ENCODE measurements at regions not wholly inside any gene's neighbourhood (a gene's known extent, or its start where the extent isn't known, plus 50 kb on each side); places are given as distances from the start of the nearest gene placed in this dataset.

DNA sequence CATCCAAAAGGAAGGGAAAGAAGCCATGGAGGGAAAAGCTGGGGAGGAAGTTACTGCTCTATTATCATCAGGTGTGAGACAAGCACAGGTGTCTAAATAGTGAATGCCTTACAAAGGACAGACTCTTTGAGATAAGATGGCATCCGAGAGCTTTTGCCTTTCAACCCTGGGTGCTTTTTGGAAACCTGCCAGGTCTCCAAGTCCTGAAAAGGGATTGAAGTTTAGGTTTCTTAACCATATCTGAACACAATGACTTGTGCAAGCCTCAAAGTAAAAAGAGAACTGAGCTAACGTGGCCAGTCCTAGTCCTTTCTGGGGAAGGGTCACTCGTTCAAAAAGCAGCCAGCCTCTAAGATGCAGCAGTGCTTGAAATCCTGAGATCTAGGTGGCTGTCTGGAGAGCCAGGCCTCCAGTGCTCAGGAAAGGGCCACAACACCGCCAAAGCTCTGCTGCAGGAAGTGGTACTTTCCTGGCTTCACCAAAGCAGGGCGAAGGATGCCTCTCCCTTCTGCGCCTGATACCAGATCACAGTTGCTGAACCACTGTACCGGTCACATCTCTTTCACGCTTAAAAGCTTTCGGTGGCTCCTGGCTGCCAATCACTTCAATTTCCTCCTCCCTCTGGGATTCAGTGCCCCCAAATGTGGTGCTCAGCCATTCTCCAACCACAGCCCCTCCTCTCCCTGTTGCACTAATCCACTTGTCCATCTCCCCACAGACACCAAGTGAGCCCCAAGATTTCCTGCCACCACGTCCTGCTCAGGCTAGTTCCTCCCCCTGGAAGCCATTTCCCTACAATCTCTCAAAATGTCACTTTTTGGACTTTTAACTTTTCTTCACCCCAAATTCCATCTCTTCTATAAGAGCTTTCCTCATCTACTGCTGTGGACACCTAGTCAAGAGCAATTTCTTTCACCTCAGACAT is 104.1 kb upstream of the LPP start:
- H3K4me3 Mint-ChIP-seq, result no peak overlapping the region
- H3K27ac Mint-ChIP-seq, result peak overlapping the region; percentile 20
- peak; percentile 79 for ATAC-seq

DNA sequence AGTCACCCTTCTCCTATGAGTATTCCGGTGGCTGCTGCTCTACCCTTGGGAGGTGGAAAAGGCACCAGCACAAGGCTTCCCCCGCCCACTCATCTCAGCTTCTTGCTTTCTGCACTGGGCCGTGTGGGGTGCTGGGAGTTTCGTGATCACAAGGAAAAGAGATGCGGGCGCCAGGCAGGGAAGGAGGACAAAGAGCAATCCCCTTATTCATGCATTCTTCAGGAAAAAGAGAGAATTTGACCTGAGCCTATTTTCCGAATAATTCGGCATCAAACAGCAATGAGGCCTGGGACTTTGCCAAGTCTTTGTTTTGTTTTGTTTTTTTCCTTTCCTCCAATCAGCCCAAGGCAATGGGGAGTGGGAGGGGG is 102.2 kb upstream of the LPP start:
- ChIA-PET CTCF (interaction anchor here (0.6 to 1.3 kb wide), 2 partner anchors 263 to 311 kb away, joined by 3 to 4 read pairs; no protein-coding TSS in a partner anchor), POLR2A (no interaction called here)
- H3K9me3 Mint-ChIP-seq (ENCODE audit: low read depth), result no peaks in the 10 kb centered on the region
- H3K27me3 Mint-ChIP-seq, result peaks cover 3% of the 10 kb centered on the region
- H3K4me1 Mint-ChIP-seq, result peaks cover 22% of the 10 kb centered on the region
- intact Hi-C loops (cut with DNase I, micrococcal nuclease), result no loop called here
- DNase-seq (no peak), ATAC-seq (no peak)
- no peak overlapping the region for H3K4me3 Mint-ChIP-seq
- no peak overlapping the region for H3K27ac Mint-ChIP-seq
- no peaks in the 10 kb centered on the region for H3K36me3 Mint-ChIP-seq (ENCODE audit: low read depth)

More for the DNA sequence above, 104.1 kb upstream of the LPP start:
- peak; percentile 50 for DNase-seq
- POLR2A ChIA-PET, result interaction anchor here (0.6 to 1.6 kb wide), 3 partner anchors 12 to 362 kb away, joined by 3 to 8 read pairs (median 7); no protein-coding TSS in a partner anchor
- Mint-ChIP-seq H3K36me3 (ENCODE audit: low read depth) (no peaks in the 10 kb centered on the region), H3K4me1 (peaks cover 22% of the 10 kb centered on the region), H3K9me3 (ENCODE audit: low read depth) (no peaks in the 10 kb centered on the region), H3K27me3 (peaks cover 3% of the 10 kb centered on the region)
- CTCF ChIA-PET, result interaction anchor here (1.2 to 1.6 kb wide), 3 partner anchors 10 to 905 kb away, joined by 3 to 6 read pairs (median 5); no protein-coding TSS in a partner anchor
- intact Hi-C loops (cut with DNase I, micrococcal nuclease), result no loop called here

DNA sequence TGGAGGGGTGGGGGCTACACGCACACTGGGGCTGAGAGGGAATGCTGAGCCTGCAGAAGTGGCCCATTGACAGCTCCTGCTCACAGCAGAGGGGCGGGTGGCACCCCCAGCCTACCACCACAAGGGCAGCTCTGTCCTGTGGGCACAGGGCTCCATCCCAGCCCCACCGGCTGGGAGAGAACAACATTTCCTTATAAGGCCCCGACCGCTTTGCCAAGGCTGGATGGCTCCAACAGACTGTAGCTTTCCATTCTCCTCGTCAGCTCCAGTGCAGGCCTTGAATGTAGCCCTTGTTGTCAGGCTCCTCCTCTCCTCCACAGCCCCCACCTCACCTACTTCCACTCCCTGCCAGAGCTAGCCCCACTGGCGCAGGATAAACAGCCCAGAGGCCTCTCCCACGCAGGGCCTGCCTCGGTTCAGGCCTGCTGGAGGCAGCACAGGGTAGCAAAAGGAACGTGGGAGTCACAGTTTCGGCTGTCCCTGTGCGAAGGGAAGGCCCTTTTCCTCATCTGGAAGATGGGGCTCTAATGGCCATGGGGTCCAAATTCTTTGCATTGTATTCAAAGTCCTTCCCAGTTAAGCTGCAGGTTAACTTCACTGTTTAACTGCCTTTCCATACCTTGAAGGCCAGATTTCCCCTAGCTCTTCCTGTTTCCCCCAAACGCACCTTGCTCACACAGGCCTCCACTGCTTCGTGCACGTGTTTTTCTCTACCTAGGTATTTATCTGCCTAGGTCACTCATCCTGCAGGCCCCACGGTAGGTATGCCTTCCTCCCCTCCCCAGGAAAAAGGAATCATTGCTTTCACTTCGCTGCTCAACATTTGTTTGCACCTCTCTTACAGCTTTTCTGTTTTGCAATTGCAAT is 101.6 kb upstream of the LPP start:
- intact Hi-C loops (cut with DNase I, micrococcal nuclease), result no loop called here
- ATAC-seq (no peak), DNase-seq (no peak)
- Mint-ChIP-seq H3K27ac (no peak overlapping the region), H3K4me1 (peaks cover 22% of the 10 kb centered on the region), H3K9me3 (ENCODE audit: low read depth) (no peaks in the 10 kb centered on the region), H3K27me3 (peaks cover 3% of the 10 kb centered on the region), H3K4me3 (no peak overlapping the region), H3K36me3 (ENCODE audit: low read depth) (no peaks in the 10 kb centered on the region)
- POLR2A ChIA-PET, result no interaction called here
- CTCF ChIA-PET, result interaction anchor here (1.0 to 1.3 kb wide), 2 partner anchors 66 to 312 kb away, joined by 4 to 5 read pairs; no protein-coding TSS in a partner anchor

DNA sequence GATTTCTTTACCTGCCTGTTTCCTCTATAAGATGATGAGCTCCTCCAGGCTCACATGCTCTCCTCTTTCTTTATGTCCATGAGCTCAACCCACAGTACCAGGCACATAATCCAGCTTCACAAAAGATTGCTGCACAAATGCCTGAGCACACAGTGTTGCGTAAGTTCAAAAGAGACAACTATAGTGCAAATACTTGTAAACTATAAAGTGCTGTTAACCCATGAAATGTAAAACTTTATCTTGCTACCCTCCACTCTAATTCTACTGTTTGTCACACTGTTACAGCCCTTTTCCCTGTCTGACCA is 101.0 kb upstream of the LPP start:
- no peak for ATAC-seq
- intact Hi-C loops (cut with DNase I, micrococcal nuclease), result no loop called here
- no peak overlapping the region for H3K27ac Mint-ChIP-seq
- ChIA-PET POLR2A (no interaction called here), CTCF (interaction anchor here (0.7 to 1.3 kb wide), 3 partner anchors 67 to 1715 kb away, joined by 3 to 5 read pairs (median 4); no protein-coding TSS in a partner anchor)
- H3K9me3 Mint-ChIP-seq (ENCODE audit: low read depth), result no peaks in the 10 kb centered on the region
- peaks cover 3% of the 10 kb centered on the region for H3K27me3 Mint-ChIP-seq
- no peak for DNase-seq
- peaks cover 22% of the 10 kb centered on the region for H3K4me1 Mint-ChIP-seq
- H3K4me3 Mint-ChIP-seq, result no peak overlapping the region
- no peaks in the 10 kb centered on the region for H3K36me3 Mint-ChIP-seq (ENCODE audit: low read depth)

DNA sequence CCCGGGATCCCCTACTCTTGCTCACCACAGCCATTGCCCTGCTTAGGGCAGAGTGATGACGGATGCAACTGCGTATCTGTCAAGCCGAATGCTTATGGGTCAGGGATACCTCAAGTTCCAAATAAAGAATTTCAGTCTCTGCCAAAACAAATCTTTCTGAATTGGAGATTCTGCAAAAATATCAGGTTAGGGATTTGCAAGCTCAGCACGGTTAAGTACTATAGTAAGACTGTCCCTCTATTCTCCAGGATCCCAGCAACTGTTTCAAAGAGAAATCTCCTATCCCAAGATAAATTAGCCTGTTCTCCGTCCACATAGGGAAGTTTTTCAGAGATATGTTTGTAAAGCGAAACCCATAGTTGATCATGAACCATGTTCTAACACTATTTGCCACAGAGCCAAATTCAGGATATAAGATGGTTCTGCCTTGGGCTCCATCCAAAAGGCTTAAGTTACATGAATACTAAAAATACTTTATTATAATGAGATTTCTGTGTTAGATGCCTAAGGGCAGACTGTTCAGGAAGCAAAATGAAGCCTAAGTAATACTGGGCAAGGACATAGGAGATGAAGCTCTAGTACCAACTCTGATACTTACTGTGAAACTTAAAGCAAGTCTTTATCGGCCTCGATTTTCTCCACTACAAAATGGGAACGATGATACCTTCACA is 100.1 kb upstream of the LPP start:
- ChIA-PET CTCF (interaction anchor here (0.7 kb wide), 1 partner anchor 1715 kb away, joined by 3 read pairs; no protein-coding TSS in a partner anchor), POLR2A (no interaction called here)
- H3K27ac Mint-ChIP-seq, result no peak overlapping the region
- intact Hi-C loops (cut with DNase I, micrococcal nuclease), result no loop called here
- DNase-seq (no peak), ATAC-seq (no peak)
- peaks cover 22% of the 10 kb centered on the region for H3K4me1 Mint-ChIP-seq
- peaks cover 3% of the 10 kb centered on the region for H3K27me3 Mint-ChIP-seq
- no peak overlapping the region for H3K4me3 Mint-ChIP-seq
- no peaks in the 10 kb centered on the region for H3K9me3 Mint-ChIP-seq (ENCODE audit: low read depth)
- H3K36me3 Mint-ChIP-seq (ENCODE audit: low read depth), result no peaks in the 10 kb centered on the region

DNA sequence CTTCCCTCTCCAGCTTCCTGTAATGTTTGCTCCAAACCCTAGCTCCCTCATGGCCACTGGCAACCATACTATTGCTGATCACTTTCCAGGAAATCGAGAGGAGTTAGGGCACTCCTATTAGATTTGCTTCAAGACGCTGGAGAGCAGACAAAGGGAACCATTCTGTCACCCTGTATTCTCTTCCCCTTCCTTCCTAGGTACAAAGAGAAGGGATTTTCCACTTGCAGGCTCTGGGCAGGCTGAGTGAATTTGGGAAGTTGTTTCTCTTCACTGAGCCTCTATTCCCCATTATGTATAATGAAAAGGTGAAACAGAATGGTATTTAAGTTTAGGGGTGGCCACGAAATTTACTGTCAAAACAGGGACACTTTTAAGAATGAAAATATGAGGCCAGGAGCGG is 99.4 kb upstream of the LPP start:
- CTCF ChIA-PET, result interaction anchor here (0.6 kb wide), 1 partner anchor 91 kb away, joined by 3 read pairs; no protein-coding TSS in a partner anchor
- ATAC-seq, result no peak

DNA sequence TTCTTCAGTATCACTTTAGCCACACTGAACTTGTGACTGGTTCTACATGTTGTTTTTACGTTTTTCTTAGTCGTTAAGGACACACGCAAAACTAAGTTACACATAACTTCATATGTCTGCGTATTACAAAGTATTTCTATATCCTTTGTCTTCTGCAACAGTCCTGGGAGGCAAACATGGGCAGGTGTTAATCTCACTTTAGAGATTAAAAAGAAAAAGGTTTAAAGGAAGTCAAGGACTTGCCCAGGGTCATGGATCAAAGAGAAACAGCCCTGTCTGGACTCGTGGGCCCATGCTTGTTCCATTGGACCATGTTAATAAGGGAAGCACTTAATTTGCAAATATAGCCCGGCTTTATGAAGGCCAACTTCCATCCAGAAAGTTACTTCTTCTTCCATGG is 98.6 kb upstream of the LPP start:
- ChIA-PET POLR2A (no interaction called here), CTCF (no interaction called here)
- Mint-ChIP-seq H3K4me1 (peaks cover 12% of the 10 kb centered on the region), H3K9me3 (ENCODE audit: low read depth) (no peaks in the 10 kb centered on the region), H3K4me3 (no peak overlapping the region), H3K27ac (no peak overlapping the region), H3K36me3 (ENCODE audit: low read depth) (no peaks in the 10 kb centered on the region), H3K27me3 (no peaks in the 10 kb centered on the region)
- DNase-seq, result no peak
- no peak for ATAC-seq
- intact Hi-C loops (cut with DNase I, micrococcal nuclease), result no loop called here

More for the DNA sequence above, 99.4 kb upstream of the LPP start:
- intact Hi-C loops (cut with DNase I, micrococcal nuclease), result no loop called here
- no peak overlapping the region for H3K27ac Mint-ChIP-seq
- H3K27me3 Mint-ChIP-seq, result peaks cover 3% of the 10 kb centered on the region
- POLR2A ChIA-PET, result no interaction called here
- peaks cover 18% of the 10 kb centered on the region for H3K4me1 Mint-ChIP-seq
- DNase-seq, result no peak
- H3K9me3 Mint-ChIP-seq (ENCODE audit: low read depth), result no peaks in the 10 kb centered on the region
- H3K36me3 Mint-ChIP-seq (ENCODE audit: low read depth), result no peaks in the 10 kb centered on the region
- H3K4me3 Mint-ChIP-seq, result no peak overlapping the region

DNA sequence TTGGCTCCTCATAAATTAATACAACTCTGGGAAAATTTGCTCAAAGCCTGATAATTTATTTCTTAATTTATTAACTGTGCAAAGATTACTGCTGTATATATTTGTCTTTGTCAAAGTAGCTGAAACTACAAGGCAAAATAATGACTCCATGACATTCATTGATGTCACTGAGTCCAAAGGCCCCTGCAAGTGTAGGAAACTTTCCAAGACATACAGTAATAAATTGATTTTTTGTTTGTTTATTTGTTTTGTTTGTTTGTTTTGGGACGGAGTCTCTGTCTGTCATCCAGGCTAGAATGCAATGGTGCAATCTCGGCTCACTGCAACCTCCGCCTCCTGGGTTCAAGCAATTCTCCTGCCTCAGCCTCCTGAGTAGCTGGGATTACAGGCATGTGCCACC is 96.8 kb upstream of the LPP start:
- Mint-ChIP-seq H3K27ac (no peak overlapping the region), H3K27me3 (no peaks in the 10 kb centered on the region), H3K36me3 (ENCODE audit: low read depth) (no peaks in the 10 kb centered on the region), H3K4me1 (peaks cover 22% of the 10 kb centered on the region), H3K9me3 (ENCODE audit: low read depth) (no peaks in the 10 kb centered on the region), H3K4me3 (no peak overlapping the region)
- intact Hi-C loops (cut with DNase I, micrococcal nuclease), result no loop called here
- ChIA-PET POLR2A (no interaction called here), CTCF (interaction anchor here (0.6 kb wide), 1 partner anchor 68 kb away, joined by 3 read pairs; no protein-coding TSS in a partner anchor)
- no peak for DNase-seq
- no peak for ATAC-seq

DNA sequence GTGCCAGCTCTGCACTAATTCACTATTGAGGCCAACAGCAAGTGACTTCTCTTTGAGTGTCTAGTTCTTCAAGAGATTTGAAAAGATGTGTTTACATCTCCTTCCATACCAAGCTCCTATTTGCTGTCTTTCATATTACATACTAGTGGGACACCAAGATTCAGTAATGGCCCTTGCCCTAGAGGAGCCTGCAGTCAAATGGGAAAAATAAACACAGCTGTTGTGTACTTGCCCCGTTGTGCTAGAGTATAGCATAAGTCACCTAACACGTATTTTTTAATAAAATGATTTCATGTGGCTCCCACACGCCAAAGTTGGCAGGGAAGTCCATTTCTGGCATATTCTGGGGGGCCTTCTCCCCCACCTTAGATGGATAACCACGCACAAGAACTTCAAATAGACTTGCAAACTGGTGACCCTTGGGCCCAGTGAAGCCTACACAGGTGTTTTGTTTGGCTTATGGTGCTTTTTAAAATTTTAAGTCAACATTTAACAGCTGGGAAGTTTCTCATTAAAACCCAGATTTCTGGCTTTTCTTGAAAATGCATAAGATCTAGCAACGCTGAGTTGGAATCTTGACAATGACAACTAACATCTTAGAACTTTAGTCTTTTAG is 95.3 kb upstream of the LPP start:
- no peaks in the 10 kb centered on the region for H3K9me3 Mint-ChIP-seq (ENCODE audit: low read depth)
- H3K36me3 Mint-ChIP-seq (ENCODE audit: low read depth), result no peaks in the 10 kb centered on the region
- H3K27me3 Mint-ChIP-seq, result no peaks in the 10 kb centered on the region
- ATAC-seq (no peak), DNase-seq (no peak)
- ChIA-PET POLR2A (no interaction called here), CTCF (interaction anchor here (0.7 to 2.0 kb wide), 3 partner anchors 240 to 320 kb away, joined by 3 to 12 read pairs (median 4); no protein-coding TSS in a partner anchor)
- intact Hi-C loops (cut with DNase I, micrococcal nuclease), result no loop called here
- H3K4me3 Mint-ChIP-seq, result no peak overlapping the region
- peaks cover 26% of the 10 kb centered on the region for H3K4me1 Mint-ChIP-seq
- no peak overlapping the region for H3K27ac Mint-ChIP-seq

DNA sequence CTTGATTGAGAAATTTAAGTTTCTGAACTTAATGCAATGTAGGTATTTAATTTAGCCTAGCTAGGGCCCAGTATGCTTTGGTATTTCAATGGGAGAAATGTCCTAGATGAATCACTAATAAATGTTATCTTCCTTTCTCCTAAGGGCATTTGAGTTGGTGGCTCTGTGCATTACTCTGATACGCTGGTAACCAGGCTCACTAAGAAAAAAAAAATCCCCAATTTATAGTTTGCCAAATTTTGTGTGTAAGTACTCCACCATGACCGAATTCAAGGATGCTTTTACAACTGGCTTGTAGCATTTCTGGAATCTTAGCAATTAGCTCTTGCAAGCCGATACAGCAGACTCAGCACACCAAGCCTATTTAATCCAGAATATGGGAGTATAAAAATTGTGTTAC is 94.6 kb upstream of the LPP start:
- ChIA-PET POLR2A (no interaction called here), CTCF (interaction anchor here (0.7 to 2.0 kb wide), 4 partner anchors 9 to 319 kb away, joined by 3 to 12 read pairs (median 5); no protein-coding TSS in a partner anchor)
- intact Hi-C loops (cut with DNase I, micrococcal nuclease), result no loop called here
- Mint-ChIP-seq H3K4me3 (no peak overlapping the region), H3K27ac (no peak overlapping the region), H3K9me3 (ENCODE audit: low read depth) (no peaks in the 10 kb centered on the region), H3K27me3 (no peaks in the 10 kb centered on the region), H3K4me1 (peaks cover 32% of the 10 kb centered on the region), H3K36me3 (ENCODE audit: low read depth) (no peaks in the 10 kb centered on the region)
- no peak for ATAC-seq
- no peak for DNase-seq
